Adrenal gland (tissue), 5 donors: ENCODE measurements at regions not wholly inside any gene's neighbourhood (a gene's known extent, or its start where the extent isn't known, plus 50 kb on each side); places are given as distances from the start of the nearest gene placed in this dataset.

Experiments used
- CTCF ChIP-seq, 6 experiments: fragments of 450-650 bp in 4 of 6; fragments of 200-600 bp in 2 of 6; sonication (generic) in 1 of 6; IDR thresholded peaks; 1 replicate in 5 of 6; 2 replicates in 1 of 6; pipeline versions ENCODE4 v1.5.1 to v1.8.0; 2016 to 2021; ENCODE audit warnings: antibody characterized with exemption in 6 of 6, mild to moderate bottlenecking in 2 of 6, moderate library complexity in 1 of 6
- POLR2A ChIP-seq, 2 donors: fragments of 450-650 bp; IDR thresholded peaks; one replicate each; pipeline ENCODE4 v1.6.1; 2017; ENCODE audit warnings: antibody characterized with exemption in 2 of 2, mild to moderate bottlenecking in 2 of 2, moderate library complexity in 1 of 2
- donor health status: DM: no; HTN: no; CAD: no.

GRCh38 chr1:234765181-234765580 is 155.2 kb upstream of the IRF2BP2 start:
- TF ChIP-seq POLR2A (IDR thresholded peaks at IDR 0.05): no peak
- no peak for TF ChIP-seq CTCF (IDR thresholded peaks at IDR 0.05)
